ENCODE measurements at regions not wholly inside any gene's neighbourhood (a gene's known extent, or its start where the extent isn't known, plus 50 kb on each side); places are given as distances from the start of the nearest gene placed in this dataset.

- TF ChIP-seq CTCF (IDR thresholded peaks at IDR 0.05), result no peak
- TF ChIP-seq POLR2A (IDR thresholded peaks at IDR 0.05), result no peak
These were observed 484.3 kb downstream of the SOX6 start for GRCh38 chr11:15871904-15872626.
